Stimulated activated effector memory CD8-positive, alpha-beta T cell treated with anti-CD3 and anti-CD28 coated beads, Interleukin-12 subunit alpha, Interleukin-12 subunit beta, amount 100 ng/mL, for 72 hours (primary cell): ENCODE measurements at regions not wholly inside any gene's neighbourhood (a gene's known extent, or its start where the extent isn't known, plus 50 kb on each side); places are given as distances from the start of the nearest gene placed in this dataset.

Experiments used
- ATAC-seq: fragments of 150-1000 bp; cut with Tn5 transposase; 2 replicates; pipeline ENCODE4 v1.10.0; 2021
- DNase-seq, 2 donors: peaks; one replicate each; pipeline ENCODE4 v3.0.0; 2021 to 2022; ENCODE audit warnings: low spot score in 2 of 2
- H3K27ac Mint-ChIP-seq: one replicate; pipeline ENCODE4 v1.8.0; 2022; ENCODE audit warnings: mild to moderate bottlenecking, mixed read lengths
- H3K36me3 Mint-ChIP-seq: one replicate; pipeline ENCODE4 v1.8.0; 2022; ENCODE audit warnings: mild to moderate bottlenecking, mixed read lengths
- H3K4me1 Mint-ChIP-seq: one replicate; pipeline ENCODE4 v1.8.0; 2022; ENCODE audit warnings: mixed read lengths
- H3K4me3 Mint-ChIP-seq: one replicate; pipeline ENCODE4 v1.8.0; 2022; ENCODE audit warnings: mild to moderate bottlenecking, mixed read lengths
- H3K9me3 Mint-ChIP-seq: one replicate; pipeline ENCODE4 v1.8.0; 2022; ENCODE audit warnings: mixed read lengths

DNA sequence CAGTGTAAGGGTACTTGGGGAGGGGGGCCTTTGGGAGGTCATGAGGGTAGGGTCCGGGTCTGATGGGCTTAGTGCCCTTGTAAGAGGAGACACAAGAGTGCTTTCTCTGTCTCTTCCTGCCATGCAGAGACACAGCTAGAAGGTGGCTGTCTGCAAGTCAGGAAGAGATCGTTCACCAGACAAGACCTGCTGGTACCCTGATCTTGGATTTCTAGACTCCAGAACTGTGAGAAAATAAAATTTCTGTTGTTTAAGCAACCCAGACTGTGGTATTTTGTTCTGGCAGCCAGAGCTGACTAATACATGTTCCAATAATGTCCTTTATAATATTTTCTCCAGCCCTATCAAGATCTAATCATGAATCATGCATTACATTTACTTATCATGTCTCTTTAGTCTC, 130.0 kb upstream of the VEPH1 start:
- H3K4me1 Mint-ChIP-seq = no peaks in the 10 kb centered on the region
- DNase-seq = no peak
- no peak overlapping the region for H3K27ac Mint-ChIP-seq
- H3K36me3 Mint-ChIP-seq = no peaks in the 10 kb centered on the region
- H3K9me3 Mint-ChIP-seq = peaks cover 11% of the 10 kb centered on the region
- ATAC-seq = no peak
- H3K4me3 Mint-ChIP-seq = no peak overlapping the region

DNA sequence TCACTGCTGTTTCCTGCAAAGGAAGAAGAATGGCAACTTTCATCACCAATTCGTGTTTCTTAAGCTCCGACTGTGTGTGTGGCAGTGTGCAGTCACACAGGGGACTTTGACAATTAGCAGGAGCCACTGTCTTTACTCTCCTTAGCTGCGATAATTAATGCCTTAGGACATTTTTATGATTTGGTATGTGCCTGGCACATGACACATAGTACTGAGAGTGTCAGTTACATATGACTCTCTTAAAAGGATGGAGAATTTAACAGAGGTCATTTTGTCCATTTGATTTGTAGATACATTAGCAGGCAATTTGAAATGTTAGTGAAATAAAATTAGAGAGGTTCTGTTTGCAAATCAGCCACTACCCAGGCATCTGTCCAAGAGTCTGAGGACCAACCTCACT, 128.9 kb upstream of the VEPH1 start:
- no peaks in the 10 kb centered on the region for H3K36me3 Mint-ChIP-seq
- DNase-seq (no peak), ATAC-seq (no peak)
- no peak overlapping the region for H3K4me3 Mint-ChIP-seq
- H3K9me3 Mint-ChIP-seq = peaks cover 1% of the 10 kb centered on the region
- no peaks in the 10 kb centered on the region for H3K4me1 Mint-ChIP-seq
- H3K27ac Mint-ChIP-seq = no peak overlapping the region

DNA sequence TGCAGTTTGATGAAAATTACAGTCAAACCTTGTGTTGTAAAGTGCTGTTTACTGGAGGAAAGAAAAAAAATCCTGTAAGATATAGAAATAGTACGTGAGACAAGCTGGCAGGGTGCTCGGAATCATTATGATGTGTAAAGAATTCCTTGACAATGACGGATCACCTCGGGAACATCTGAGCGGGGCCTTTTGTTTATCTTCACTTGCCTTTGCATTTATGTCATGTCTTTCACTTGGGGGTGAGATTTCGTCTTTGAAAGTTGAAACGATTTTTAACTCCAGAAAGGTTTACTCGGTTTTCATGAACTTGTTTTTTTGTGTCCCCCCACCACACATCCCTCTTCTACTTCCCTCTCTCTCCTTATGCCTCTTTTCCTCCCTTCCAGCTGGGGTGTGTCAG, 128.3 kb upstream of the VEPH1 start:
- no peaks in the 10 kb centered on the region for H3K4me1 Mint-ChIP-seq
- DNase-seq = no peak

DNA sequence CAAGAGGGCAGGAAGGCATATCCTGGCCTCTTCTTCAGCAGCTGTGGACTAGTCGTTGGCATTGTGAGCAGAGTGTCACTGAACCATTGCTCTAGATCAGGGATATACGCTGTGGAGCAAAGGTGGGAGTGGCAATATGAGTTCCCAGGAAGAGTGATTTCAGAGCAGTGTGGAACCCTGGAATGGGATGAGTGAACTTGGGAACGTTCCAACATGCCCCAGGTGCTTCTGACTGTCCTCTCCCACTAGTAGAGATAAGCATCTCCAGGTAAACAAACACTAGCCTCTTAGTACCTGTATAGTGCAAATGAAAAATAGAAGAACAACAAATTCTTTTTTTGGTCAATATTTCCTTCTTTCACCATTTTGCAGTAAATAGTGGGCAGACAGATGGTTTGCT, 123.6 kb upstream of the VEPH1 start:
- ATAC-seq = no peak
- H3K36me3 Mint-ChIP-seq = no peaks in the 10 kb centered on the region
- no peak overlapping the region for H3K4me3 Mint-ChIP-seq
- no peak overlapping the region for H3K27ac Mint-ChIP-seq
- no peaks in the 10 kb centered on the region for H3K9me3 Mint-ChIP-seq
- H3K4me1 Mint-ChIP-seq = no peaks in the 10 kb centered on the region
- DNase-seq = no peak

More for the DNA sequence above, 128.3 kb upstream of the VEPH1 start:
- H3K4me3 Mint-ChIP-seq = no peak overlapping the region
- no peaks in the 10 kb centered on the region for H3K9me3 Mint-ChIP-seq
- H3K36me3 Mint-ChIP-seq = no peaks in the 10 kb centered on the region
- no peak overlapping the region for H3K27ac Mint-ChIP-seq
- ATAC-seq = no peak

DNA sequence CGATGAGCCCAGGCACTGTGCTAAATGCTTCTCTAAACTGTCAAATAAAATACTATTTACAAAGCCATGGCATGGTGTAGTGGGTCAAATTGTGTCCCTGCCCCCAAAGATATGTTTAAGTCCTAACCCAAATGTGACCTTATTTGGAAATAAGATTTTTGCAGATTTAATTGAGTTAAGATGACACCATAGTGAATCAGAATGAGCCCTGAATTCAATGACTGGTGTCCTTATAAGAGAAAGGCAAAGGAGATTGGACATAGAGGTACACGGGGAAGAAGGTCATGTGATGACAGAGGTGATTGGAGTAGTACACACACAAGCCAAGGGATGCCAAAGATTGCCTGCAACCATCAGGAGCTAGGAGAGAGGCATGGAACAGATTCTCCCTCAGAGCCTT, 121.6 kb upstream of the VEPH1 start:
- ATAC-seq (no peak), DNase-seq (no peak)

DNA sequence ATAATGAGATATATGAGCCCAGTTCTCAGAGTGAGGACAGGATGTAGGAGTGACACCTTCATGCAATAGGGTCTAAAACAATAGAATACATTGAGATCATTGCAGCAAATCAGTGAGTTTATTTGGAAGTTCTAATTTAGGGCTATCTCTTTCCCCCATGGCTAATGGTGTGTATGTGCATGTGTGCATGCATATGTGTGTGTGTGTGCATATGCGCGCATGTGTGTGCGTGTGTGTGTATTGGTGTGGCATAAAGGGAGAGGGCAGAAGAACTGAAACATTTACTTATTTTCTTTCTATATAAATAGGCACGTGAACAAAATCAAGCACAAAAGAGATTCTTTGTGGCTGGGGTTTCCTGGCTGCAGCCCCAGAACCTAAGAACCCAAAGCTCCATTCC, 115.7 kb upstream of the VEPH1 start:
- no peaks in the 10 kb centered on the region for H3K9me3 Mint-ChIP-seq
- H3K36me3 Mint-ChIP-seq = no peaks in the 10 kb centered on the region
- H3K4me1 Mint-ChIP-seq = no peaks in the 10 kb centered on the region
- no peak for ATAC-seq
- DNase-seq = no peak
- H3K27ac Mint-ChIP-seq = no peak overlapping the region
- H3K4me3 Mint-ChIP-seq = no peak overlapping the region

More for the DNA sequence above, 121.6 kb upstream of the VEPH1 start:
- H3K27ac Mint-ChIP-seq = no peak overlapping the region
- H3K36me3 Mint-ChIP-seq = no peaks in the 10 kb centered on the region
- H3K9me3 Mint-ChIP-seq = no peaks in the 10 kb centered on the region
- no peaks in the 10 kb centered on the region for H3K4me1 Mint-ChIP-seq
- H3K4me3 Mint-ChIP-seq = no peak overlapping the region

DNA sequence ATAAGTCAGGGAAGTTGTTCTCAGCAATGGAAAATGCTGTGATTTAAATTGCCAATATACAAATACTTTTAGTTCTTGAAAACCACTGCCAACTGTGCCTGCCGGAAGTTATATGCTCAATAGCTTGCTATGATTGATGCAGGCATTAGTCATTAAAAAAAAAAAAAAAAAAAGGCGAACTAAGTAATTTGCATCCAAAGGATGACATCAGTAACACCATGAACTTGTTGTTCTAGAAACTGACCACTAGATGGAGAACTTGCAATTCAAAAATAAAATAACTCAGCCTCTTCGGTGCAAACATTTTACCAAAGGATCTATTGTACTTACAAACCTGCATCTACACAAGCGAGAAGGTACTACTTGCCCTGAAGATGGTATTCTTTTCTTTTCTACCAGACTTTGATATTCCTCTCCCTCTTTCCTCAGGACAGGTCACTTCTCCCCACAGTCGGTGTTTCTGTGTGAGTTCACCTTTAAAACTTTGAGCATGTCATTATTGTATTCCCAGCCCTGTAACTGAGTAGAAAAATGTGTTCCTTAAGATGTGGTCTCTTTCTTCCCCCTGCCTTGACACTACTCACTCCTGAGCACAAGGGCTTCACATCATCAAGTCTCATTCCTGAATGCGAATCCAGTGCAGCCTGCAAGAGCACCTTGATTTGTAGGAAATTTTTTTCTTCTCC, 115.0 kb upstream of the VEPH1 start:
- peak; percentile 52 for ATAC-seq
- Mint-ChIP-seq H3K36me3 (no peaks in the 10 kb centered on the region), H3K9me3 (no peaks in the 10 kb centered on the region), H3K4me3 (no peak overlapping the region), H3K4me1 (no peaks in the 10 kb centered on the region), H3K27ac (no peak overlapping the region)
- DNase-seq = no peak

DNA sequence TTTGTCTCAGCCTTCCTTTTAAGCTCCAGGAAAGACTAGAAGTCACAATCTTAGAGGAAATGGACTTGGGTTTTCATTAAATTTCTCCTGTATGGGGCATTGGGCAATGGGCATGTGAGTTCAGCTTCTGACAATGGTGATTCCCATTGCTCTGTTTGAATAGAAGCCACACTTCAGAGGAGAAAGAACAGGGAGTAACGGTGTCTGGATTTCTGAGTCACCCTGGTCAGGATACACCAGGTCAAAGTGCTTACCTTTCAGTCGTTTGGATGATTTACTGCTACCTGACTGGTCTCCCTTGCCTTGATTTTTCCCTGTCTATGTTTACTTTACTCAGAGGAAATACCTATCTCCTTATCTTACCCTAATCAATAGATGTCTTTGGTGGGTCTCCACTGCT, 111.7 kb upstream of the VEPH1 start:
- no peak overlapping the region for H3K4me3 Mint-ChIP-seq
- H3K36me3 Mint-ChIP-seq = no peaks in the 10 kb centered on the region
- DNase-seq (no peak), ATAC-seq (no peak)
- H3K27ac Mint-ChIP-seq = no peak overlapping the region
- no peaks in the 10 kb centered on the region for H3K4me1 Mint-ChIP-seq
- H3K9me3 Mint-ChIP-seq = no peaks in the 10 kb centered on the region

DNA sequence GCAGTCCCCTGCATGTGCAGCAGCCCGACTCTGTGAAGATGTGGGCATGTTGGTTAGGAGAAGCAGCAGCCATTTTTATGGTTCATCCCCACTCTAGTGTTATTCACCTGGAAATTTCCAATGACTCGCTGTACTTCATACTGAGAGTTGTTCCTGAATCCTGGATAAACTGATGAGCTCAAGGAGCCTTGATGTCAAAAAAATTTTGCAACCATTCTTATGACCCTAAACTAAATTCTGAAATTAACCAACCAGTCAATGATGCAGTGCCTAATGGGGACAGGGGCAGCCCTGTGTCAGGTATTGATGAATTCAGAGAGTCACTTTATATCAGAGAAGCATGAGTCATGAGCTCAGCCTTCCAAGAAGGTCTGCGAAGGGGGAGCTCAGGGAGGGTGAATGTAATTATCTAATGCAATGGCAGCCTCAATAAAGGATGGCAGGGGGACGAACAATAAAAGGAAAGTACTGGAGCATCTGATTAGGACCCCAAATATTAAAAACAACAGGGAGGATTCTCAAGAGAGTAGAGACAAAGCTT, 108.4 kb upstream of the VEPH1 start:
- Mint-ChIP-seq H3K36me3 (no peaks in the 10 kb centered on the region), H3K9me3 (no peaks in the 10 kb centered on the region), H3K4me3 (no peak overlapping the region), H3K4me1 (no peaks in the 10 kb centered on the region), H3K27ac (no peak overlapping the region)
- no peak for DNase-seq
- ATAC-seq = no peak

DNA sequence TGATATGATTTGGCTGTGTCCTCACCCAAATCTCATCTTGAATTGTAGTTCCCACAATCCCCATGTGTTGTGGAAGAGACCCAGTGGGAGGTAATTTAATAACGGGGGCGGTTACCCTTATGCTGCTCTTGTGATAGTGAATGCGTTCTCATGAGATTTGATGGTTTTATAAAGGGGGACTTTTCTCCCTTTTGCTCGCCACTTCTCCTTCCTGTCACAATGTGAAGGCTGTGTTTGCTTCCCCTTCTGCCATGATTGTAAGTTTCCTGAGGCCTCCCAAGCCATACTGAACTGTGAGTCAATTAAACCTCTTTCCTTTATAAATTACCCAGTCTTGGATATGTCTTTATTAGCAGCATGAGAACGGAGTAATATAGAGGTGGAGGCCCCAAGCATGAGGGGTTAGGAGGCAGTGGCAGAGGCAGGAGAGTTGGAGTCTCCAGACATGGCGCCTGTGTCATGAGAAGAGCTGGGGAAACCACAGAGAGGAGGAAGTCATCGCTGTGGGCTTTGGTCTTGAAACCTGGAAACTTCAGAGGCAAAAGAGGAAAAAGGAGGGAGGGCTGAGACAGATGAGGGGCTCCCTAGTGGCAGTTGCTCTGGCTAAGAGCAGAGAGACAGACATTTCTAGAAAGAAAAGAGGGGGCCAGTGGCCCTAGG, 107.8 kb upstream of the VEPH1 start:
- Mint-ChIP-seq H3K9me3 (no peaks in the 10 kb centered on the region), H3K4me3 (no peak overlapping the region), H3K36me3 (no peaks in the 10 kb centered on the region), H3K4me1 (no peaks in the 10 kb centered on the region), H3K27ac (no peak overlapping the region)
- DNase-seq (no peak), ATAC-seq (no peak)

DNA sequence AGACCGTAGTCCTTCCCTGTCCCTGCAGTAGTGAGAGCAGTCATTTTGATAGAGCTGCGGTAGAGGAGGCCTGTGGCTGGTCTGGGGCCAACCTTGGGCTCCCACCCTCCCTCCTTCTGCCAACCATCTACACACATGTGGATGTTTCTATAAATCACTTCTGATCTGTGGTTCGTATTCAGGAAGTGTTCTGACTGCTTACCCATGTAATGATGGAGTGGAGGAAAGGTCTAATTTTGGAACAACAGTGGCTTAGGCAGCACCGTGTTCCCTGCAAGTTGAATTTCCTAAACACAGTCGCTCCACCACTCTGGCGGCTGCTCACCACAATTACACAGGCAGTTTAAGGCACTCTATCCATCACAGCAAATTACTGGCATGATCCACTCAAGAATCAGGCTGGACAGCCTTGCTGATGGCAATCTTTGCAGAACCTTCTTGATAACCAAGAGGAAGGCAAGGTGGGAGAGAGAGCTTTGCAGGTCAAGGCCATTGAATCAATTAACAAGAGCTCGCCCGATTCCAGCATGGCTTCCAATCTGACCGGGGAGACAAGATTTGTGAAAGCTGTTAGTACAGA, 104.7 kb upstream of the VEPH1 start:
- Mint-ChIP-seq H3K27ac (no peak overlapping the region), H3K4me1 (no peaks in the 10 kb centered on the region), H3K36me3 (no peaks in the 10 kb centered on the region), H3K9me3 (no peaks in the 10 kb centered on the region), H3K4me3 (no peak overlapping the region)
- DNase-seq (peak in 1 of 2 donors; percentile 41), ATAC-seq (no peak)

DNA sequence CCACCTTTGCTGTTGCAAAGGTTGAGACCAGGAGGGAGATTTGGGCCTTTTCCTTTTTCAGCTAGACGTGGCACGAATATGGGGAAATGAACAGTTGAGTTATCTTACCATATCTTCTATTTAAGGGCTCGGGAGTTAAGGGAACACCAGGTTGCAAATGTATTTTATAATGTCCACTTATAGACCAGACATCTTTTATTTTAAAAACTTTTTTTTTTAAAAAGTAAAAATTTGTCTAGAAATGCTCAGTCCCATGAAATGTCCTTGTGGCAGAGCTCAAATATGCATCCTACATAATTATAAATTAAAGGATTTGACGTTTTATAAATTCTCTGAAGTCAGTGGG, 103.6 kb upstream of the VEPH1 start:
- no peaks in the 10 kb centered on the region for H3K4me1 Mint-ChIP-seq
- DNase-seq (no peak), ATAC-seq (no peak)
- no peaks in the 10 kb centered on the region for H3K36me3 Mint-ChIP-seq
- no peak overlapping the region for H3K27ac Mint-ChIP-seq
- H3K4me3 Mint-ChIP-seq = no peak overlapping the region
- no peaks in the 10 kb centered on the region for H3K9me3 Mint-ChIP-seq

DNA sequence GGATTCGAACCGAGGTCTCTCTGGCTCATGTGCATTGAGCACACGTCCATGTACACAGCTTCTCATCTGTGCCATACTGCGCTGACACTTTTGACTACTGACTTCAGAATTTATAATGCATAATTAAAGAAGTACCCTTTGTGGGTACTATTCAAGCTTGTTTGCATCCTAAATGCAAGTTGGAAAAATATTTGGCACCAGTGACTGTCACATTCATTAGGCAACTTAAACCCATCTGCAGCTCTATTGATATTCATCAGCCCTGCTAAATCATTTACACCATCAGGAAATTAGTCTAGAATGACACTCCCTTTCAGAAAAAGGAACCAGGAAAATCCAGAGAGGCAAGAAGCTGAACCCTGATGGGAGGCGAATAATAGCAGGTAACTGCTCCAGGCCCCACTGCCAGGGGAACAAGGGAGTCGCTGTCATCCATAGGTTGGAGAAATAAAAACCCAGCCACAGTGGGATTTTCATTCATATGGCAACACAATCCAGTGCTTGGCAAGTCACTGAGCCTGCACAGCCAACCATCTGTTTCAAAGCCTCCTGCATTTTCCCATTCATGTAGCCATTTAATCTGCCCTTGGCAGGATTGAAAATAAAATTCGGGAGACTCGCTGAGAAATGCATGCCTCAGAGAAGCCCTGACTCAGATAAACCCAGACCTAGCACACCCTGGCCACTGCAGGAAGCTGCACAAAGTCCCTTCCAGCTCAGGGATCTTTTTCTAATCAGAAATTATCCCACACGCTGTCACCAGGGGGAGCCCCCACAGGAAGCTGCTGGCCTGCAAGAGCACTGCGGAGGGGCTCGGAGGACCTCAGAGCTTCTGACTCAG, 103.0 kb upstream of the VEPH1 start:
- H3K4me3 Mint-ChIP-seq = no peak overlapping the region

DNA sequence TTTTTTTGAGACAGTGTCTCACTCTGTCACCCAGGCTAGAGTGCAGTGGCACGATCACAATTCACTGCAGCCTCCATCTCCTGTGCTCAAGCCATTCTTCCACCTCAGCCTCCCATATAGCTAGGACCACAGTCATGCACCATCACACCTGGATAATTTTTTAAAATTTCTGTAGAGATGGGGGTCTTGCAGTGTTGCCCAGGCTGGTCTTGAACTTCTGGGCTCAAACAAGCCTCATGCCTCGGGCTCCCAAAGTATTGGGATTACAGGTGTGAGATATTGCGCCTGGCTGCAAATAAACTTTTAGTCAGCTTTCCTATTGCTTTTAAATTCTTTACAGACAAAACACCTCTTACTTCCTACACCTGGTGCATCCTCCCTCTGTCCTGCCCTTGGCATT, 102.1 kb upstream of the VEPH1 start:
- no peak overlapping the region for H3K4me3 Mint-ChIP-seq
- H3K4me1 Mint-ChIP-seq = no peaks in the 10 kb centered on the region
- ATAC-seq = no peak
- DNase-seq = peak in 1 of 2 donors; percentile 29
- no peak overlapping the region for H3K27ac Mint-ChIP-seq
- H3K9me3 Mint-ChIP-seq = no peaks in the 10 kb centered on the region
- H3K36me3 Mint-ChIP-seq = no peaks in the 10 kb centered on the region

More for the DNA sequence above, 103.0 kb upstream of the VEPH1 start:
- no peak overlapping the region for H3K27ac Mint-ChIP-seq
- peak; percentile 82 for ATAC-seq
- H3K36me3 Mint-ChIP-seq = no peaks in the 10 kb centered on the region
- H3K4me1 Mint-ChIP-seq = no peaks in the 10 kb centered on the region
- H3K9me3 Mint-ChIP-seq = no peaks in the 10 kb centered on the region
- DNase-seq = peak; percentile 50 to 80

DNA sequence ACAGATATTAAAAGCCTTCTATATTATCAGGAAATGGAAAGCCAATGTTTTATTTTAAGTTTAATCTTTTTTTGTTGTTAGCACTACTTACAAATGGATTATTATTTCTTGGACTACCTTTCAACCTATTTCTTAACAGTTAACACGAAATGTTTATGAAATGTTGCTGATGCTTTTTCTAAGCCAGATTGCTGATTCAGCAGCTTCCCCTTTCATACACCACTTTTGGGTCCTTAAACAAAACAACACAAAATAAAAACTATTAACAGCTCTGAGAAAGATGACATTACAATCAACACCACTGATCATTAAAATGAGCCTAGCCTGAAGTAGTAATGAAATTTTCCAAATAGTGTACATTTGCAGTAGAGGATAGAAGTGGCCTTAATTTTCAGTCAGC, 99.2 kb upstream of the VEPH1 start:
- no peaks in the 10 kb centered on the region for H3K4me1 Mint-ChIP-seq
- H3K4me3 Mint-ChIP-seq = no peak overlapping the region
- no peaks in the 10 kb centered on the region for H3K9me3 Mint-ChIP-seq
- DNase-seq (no peak), ATAC-seq (no peak)
- no peak overlapping the region for H3K27ac Mint-ChIP-seq
- H3K36me3 Mint-ChIP-seq = no peaks in the 10 kb centered on the region
